LNCAP (cell line): ENCODE measurements at regions not wholly inside any gene's neighbourhood (a gene's known extent, or its start where the extent isn't known, plus 50 kb on each side); places are given as distances from the start of the nearest gene placed in this dataset.
A peak's percentile ranks its signal among the peaks of the same experiment; 100 is the strongest.

Source experiments
- CTCF ChIP-seq: fragments of 450-650 bp; IDR thresholded peaks from 2 replicates; pipeline ENCODE4 v1.5.1; 2017; ENCODE audit warnings: mild to moderate bottlenecking

- no peak for TF ChIP-seq CTCF
These were observed 403.0 kb upstream of the HS3ST1 start for GRCh38 chr4:11831739-11832138.

GRCh38 chr4:11824566-11824965 is 395.9 kb upstream of the HS3ST1 start:
- TF ChIP-seq CTCF = no peak

- no peak for TF ChIP-seq CTCF
These were observed 393.2 kb upstream of the HS3ST1 start for GRCh38 chr4:11821772-11822430.

- TF ChIP-seq CTCF = no peak
These were observed 388.4 kb upstream of the HS3ST1 start for GRCh38 chr4:11817088-11817487.

GRCh38 chr4:11814758-11815157 is 386.1 kb upstream of the HS3ST1 start:
- no peak for TF ChIP-seq CTCF

- TF ChIP-seq CTCF = no peak
These were observed 385.3 kb upstream of the HS3ST1 start for GRCh38 chr4:11813951-11814446.

- peak; percentile 80 for TF ChIP-seq CTCF
These were observed 377.1 kb upstream of the HS3ST1 start for GRCh38 chr4:11805842-11806241.
